ENCODE measurements at regions not wholly inside any gene's neighbourhood (a gene's known extent, or its start where the extent isn't known, plus 50 kb on each side); places are given as distances from the start of the nearest gene placed in this dataset.

DNA sequence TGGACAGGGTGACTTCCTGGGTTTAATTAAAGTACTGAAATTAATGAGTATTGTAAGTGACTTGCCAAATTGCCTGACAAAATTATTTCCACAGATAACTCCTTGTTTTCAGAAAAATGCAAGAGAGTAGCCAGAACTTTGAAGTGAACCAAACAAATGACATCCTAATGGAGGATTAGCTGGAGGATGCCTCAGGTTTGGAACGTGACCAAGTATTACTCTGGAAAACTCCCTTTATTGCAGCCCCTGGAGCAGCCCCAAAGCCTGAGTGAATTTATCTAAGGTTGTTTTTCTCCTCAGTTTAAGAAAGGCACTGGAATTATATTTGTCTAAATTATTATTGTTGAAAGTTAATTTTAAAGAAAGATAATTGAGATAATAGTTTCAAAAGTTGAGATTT, 343.6 kb upstream of the MTNR1B start:
- no peak for DNase-seq (ENCODE audit: low read depth in 1 of 2, low spot score in 1 of 2)
- POLR2A ChIA-PET = no interaction called here
- CTCF ChIA-PET = no interaction called here
- Histone ChIP-seq H3K9me3 (no peaks in the 10 kb centered on the region), H3K4me1 (no peaks in the 10 kb centered on the region), H3K27ac (no peak overlapping the region), H3K4me2 (no peak overlapping the region), H3K4me3 (no peak overlapping the region)
- ATAC-seq = no peak
- no peak for FAIRE-seq
- WGBS (ENCODE audit: missing lambda C conversion rate) = 35% methylated on average over 1 of the region's 1 CpG
- TF ChIP-seq HOXA7 (CRISPR knock-in tag; IDR thresholded peaks at IDR 0.05) (no peak), KDM1A (IDR thresholded peaks at IDR 0.05; ENCODE audit: low read depth) (no peak), POLR2A (IDR thresholded peaks at IDR 0.05; ENCODE audit: low read length) (no peak), PHF8 (IDR thresholded peaks at IDR 0.05; ENCODE audit: borderline replicate concordance, low read depth) (no peak)

DNA sequence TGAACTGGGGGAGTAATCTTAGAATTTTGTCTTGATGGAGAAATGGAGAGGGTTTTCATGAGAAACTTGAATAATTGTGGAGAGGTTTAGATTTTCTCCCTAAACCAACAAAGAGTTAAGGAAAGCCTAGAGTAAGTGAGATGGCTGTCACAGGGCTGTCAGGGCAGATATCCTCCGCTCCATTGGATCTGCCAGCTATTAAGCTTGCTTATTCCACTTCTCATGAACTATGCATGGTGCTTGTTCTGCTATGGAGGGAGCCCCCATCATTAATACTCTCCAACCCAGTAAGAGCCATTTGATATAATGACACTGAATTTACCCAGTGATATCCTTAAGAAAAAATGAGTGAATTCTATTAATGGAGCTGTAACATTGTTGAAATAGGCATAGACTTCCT, 342.8 kb upstream of the MTNR1B start:
- Histone ChIP-seq H3K4me3 (no peak overlapping the region), H3K9me3 (no peaks in the 10 kb centered on the region), H3K4me1 (no peaks in the 10 kb centered on the region), H3K4me2 (no peak overlapping the region), H3K27ac (no peak overlapping the region)
- no peak for TF ChIP-seq EP300 (IDR thresholded peaks at IDR 0.05)
- TF ChIP-seq FOSB (CRISPR knock-in tag; IDR thresholded peaks at IDR 0.05) = no peak
- POLR2A ChIA-PET = no interaction called here
- CTCF ChIA-PET = no interaction called here
- DNase-seq (ENCODE audit: low read depth in 1 of 2, low spot score in 1 of 2) = no peak
- WGBS (ENCODE audit: missing lambda C conversion rate) = 82% methylated on average over 1 of the region's 1 CpG
- ATAC-seq = no peak
- FAIRE-seq = no peak

DNA sequence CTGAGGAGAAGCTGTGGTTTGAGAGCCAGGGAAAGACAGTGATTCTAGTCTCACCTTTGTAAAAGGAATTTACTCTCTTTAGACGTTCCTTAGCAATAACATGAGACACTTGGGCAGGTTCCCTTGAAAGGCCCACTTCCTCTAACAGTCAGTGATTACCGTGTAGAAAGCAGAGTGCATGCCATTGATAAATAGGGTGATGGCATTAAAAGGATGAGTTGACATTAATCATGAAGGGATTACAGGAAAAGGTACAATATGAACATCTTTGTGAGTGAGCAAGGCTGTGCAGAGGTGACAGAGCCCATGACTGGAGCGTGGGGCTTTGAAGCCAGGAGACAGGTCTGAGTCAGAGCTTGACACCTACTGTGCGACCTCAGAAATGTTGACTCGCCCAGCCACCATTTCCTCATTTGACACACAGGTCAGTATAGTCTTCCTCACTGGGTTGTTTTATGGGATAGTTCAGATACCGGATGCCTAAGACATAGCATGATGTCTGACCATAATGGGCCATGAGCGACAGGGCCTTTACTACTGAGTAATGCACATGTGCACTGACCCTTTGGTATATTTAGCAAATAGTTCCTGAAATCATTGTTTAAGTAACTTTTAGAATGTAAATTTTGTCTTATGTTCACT, 341.7 kb upstream of the MTNR1B start:
- H3K4me2 ChIP-seq = no peak overlapping the region
- TF ChIP-seq POLR2A (IDR thresholded peaks at IDR 0.05; ENCODE audit: low read length) = no peak
- H3K9me3 ChIP-seq = no peaks in the 10 kb centered on the region
- 53% methylated on average over 7 of the region's 7 CpGs for WGBS (ENCODE audit: missing lambda C conversion rate)
- FAIRE-seq (no peak), ATAC-seq (no peak), DNase-seq (ENCODE audit: low read depth in 1 of 2, low spot score in 1 of 2) (no peak)
- CTCF ChIA-PET = no interaction called here
- POLR2A ChIA-PET = no interaction called here
- H3K4me1 ChIP-seq = no peaks in the 10 kb centered on the region
- no peak overlapping the region for H3K27ac ChIP-seq
- H3K4me3 ChIP-seq = no peak overlapping the region

DNA sequence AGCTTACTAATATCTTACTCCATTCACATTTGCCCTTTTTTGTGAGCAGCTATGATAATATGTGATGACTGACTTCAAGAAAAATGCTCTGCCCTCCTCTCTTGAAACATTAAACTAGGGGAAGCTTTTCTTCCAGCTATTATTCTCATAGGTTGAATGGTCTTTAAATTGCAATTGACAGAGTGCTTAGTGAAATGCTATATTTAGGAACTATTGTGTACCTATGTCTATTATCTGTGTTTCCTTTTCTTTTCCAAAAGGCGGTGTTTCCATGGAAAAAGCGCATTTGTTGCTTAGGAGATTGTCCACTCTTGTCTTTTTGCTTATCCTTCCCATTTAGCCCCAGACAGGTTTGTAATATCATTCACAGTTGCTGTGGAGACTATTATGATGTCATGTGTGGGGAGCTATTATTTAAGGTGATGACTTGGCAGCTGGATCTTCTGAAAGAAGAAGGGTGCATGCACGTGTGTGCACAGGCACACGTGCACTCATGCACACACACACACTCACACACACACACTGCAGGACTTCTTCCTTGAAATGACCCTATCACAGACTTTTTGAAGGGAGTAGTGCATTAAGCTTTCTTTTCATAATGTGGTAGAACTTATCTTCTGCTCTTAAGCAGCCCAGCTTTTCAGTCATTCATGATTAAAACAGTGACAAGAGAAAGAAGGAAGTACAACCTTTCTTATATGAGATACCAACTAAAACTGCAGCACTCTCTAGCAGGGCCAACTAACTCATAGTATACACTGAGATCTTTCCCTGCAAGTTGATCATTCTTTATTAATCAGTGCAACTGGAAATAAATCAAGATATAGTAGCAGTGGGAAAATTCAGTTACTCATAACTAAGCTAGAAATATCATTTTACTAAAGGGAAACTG, 340.8 kb upstream of the MTNR1B start:
- no peak overlapping the region for H3K4me3 ChIP-seq
- no peak for ATAC-seq
- H3K4me2 ChIP-seq = no peak overlapping the region
- ChIA-PET POLR2A (no interaction called here), CTCF (no interaction called here)
- TF ChIP-seq RNF2 (IDR thresholded peaks at IDR 0.05; ENCODE audit: borderline replicate concordance, low read depth) (no peak), POLR2AphosphoS2 (conservative IDR thresholded peaks at IDR 0.05; ENCODE audit: low read length) (no peak)
- no peak for DNase-seq (ENCODE audit: low read depth in 1 of 2, low spot score in 1 of 2)
- H3K4me1 ChIP-seq = no peaks in the 10 kb centered on the region
- no peak overlapping the region for H3K27ac ChIP-seq
- WGBS (ENCODE audit: missing lambda C conversion rate) = 41% methylated on average over 4 of the region's 4 CpGs
- H3K9me3 ChIP-seq = no peaks in the 10 kb centered on the region
- no peak for FAIRE-seq

DNA sequence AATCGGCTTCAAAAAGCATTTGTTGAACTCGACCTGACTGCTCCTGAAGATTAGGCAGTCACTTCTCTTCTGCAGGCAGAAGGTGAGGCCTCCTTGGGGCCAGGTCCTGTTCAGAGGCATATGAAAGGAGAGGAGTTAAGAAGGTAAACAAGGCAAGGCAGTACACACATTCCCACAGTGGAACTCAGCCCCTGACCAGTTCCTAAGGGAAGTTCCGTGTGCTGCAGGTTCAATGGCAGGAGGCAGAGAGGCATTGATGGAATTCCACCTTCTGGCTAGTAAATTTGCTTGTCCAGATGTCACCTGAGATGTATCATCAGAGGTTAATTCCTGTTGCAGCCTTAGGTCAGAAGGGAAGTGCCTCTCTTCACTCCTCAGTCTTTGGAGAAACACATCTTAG, 337.0 kb upstream of the MTNR1B start:
- 20% methylated on average over 3 of the region's 3 CpGs for WGBS (ENCODE audit: missing lambda C conversion rate)
- Histone ChIP-seq H3K4me1 (no peaks in the 10 kb centered on the region), H3K9me3 (no peaks in the 10 kb centered on the region), H3K4me3 (no peak overlapping the region), H3K4me2 (no peak overlapping the region), H3K27ac (no peak overlapping the region)
- ChIA-PET CTCF (no interaction called here), POLR2A (no interaction called here)
- ATAC-seq (no peak), FAIRE-seq (no peak), DNase-seq (ENCODE audit: low read depth in 1 of 2, low spot score in 1 of 2) (no peak)
- TF ChIP-seq HOXB5 (CRISPR knock-in tag; IDR thresholded peaks at IDR 0.05) = no peak
- TF ChIP-seq RFX5 (IDR thresholded peaks at IDR 0.05) = no peak
- no peak for TF ChIP-seq CEBPB (IDR thresholded peaks at IDR 0.05)
- no peak for TF ChIP-seq HOXA7 (CRISPR knock-in tag; IDR thresholded peaks at IDR 0.05)
- TF ChIP-seq, protein P1, sequence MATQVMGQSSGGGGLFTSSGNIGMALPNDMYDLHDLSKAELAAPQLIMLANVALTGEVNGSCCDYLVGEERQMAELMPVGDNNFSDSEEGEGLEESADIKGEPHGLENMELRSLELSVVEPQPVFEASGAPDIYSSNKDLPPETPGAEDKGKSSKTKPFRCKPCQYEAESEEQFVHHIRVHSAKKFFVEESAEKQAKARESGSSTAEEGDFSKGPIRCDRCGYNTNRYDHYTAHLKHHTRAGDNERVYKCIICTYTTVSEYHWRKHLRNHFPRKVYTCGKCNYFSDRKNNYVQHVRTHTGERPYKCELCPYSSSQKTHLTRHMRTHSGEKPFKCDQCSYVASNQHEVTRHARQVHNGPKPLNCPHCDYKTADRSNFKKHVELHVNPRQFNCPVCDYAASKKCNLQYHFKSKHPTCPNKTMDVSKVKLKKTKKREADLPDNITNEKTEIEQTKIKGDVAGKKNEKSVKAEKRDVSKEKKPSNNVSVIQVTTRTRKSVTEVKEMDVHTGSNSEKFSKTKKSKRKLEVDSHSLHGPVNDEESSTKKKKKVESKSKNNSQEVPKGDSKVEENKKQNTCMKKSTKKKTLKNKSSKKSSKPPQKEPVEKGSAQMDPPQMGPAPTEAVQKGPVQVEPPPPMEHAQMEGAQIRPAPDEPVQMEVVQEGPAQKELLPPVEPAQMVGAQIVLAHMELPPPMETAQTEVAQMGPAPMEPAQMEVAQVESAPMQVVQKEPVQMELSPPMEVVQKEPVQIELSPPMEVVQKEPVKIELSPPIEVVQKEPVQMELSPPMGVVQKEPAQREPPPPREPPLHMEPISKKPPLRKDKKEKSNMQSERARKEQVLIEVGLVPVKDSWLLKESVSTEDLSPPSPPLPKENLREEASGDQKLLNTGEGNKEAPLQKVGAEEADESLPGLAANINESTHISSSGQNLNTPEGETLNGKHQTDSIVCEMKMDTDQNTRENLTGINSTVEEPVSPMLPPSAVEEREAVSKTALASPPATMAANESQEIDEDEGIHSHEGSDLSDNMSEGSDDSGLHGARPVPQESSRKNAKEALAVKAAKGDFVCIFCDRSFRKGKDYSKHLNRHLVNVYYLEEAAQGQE (IDR thresholded peaks at IDR 0.05) = no peak
- TF ChIP-seq KDM5A (IDR thresholded peaks at IDR 0.05) = no peak
- TF ChIP-seq, protein P2, sequence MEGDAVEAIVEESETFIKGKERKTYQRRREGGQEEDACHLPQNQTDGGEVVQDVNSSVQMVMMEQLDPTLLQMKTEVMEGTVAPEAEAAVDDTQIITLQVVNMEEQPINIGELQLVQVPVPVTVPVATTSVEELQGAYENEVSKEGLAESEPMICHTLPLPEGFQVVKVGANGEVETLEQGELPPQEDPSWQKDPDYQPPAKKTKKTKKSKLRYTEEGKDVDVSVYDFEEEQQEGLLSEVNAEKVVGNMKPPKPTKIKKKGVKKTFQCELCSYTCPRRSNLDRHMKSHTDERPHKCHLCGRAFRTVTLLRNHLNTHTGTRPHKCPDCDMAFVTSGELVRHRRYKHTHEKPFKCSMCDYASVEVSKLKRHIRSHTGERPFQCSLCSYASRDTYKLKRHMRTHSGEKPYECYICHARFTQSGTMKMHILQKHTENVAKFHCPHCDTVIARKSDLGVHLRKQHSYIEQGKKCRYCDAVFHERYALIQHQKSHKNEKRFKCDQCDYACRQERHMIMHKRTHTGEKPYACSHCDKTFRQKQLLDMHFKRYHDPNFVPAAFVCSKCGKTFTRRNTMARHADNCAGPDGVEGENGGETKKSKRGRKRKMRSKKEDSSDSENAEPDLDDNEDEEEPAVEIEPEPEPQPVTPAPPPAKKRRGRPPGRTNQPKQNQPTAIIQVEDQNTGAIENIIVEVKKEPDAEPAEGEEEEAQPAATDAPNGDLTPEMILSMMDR (IDR thresholded peaks at IDR 0.05) = no peak
- TF ChIP-seq BHLHE40 (IDR thresholded peaks at IDR 0.05; ENCODE audit: low read depth, low read length) = no peak
- TF ChIP-seq CHD2 (IDR thresholded peaks at IDR 0.05; ENCODE audit: low read length, partially characterized antibody) = no peak
- no peak for TF ChIP-seq POLR2AphosphoS2 (conservative IDR thresholded peaks at IDR 0.05; ENCODE audit: low read length)
- TF ChIP-seq, protein P3, sequence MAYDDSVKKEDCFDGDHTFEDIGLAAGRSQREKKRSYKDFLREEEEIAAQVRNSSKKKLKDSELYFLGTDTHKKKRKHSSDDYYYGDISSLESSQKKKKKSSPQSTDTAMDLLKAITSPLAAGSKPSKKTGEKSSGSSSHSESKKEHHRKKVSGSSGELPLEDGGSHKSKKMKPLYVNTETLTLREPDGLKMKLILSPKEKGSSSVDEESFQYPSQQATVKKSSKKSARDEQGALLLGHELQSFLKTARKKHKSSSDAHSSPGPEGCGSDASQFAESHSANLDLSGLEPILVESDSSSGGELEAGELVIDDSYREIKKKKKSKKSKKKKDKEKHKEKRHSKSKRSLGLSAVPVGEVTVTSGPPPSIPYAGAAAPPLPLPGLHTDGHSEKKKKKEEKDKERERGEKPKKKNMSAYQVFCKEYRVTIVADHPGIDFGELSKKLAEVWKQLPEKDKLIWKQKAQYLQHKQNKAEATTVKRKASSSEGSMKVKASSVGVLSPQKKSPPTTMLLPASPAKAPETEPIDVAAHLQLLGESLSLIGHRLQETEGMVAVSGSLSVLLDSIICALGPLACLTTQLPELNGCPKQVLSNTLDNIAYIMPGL (CRISPR knock-in tag; IDR thresholded peaks at IDR 0.05; ENCODE audit: borderline replicate concordance) = no peak
- no peak for TF ChIP-seq EHF (CRISPR knock-in tag; IDR thresholded peaks at IDR 0.05)
